ENCODE measurements at regions not wholly inside any gene's neighbourhood (a gene's known extent, or its start where the extent isn't known, plus 50 kb on each side); places are given as distances from the start of the nearest gene placed in this dataset.

DNA sequence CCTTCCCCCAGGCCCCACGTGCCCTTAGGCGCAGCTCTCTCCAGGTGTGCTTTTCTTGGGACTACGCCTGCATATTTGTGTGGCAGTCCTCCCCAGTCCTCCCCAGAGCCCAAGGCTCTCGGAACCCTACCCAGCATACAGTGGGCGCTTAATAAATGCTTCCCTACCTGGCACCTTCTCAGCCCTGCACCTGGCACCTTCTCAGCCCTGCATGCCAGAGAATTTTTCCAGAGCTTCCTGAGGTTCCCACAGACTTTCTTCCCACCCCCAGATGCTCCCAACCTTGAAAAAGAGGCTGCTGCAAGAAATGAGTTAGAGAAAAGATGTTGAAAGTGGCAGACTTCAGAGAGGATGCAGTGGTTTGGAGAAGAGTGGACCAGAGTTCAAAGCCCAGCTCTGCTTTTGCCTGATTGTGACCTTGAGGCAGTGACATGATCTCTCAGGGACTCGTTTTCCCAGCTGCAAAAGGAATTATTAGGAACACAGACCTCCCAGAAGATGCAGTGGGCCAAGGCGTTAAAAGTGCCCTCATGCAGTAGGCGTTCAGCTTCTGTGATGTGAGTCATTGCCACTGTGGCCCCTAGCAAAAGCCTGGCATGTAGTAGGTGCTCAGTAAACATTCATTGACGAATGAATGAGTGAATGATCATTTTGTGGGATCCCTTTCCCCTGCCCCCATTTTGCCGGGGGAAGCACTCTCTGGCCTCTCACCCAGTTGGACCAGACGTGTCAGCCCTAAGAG is 167.2 kb downstream of the PHETA1 start:
- no peak for TF ChIP-seq CTCF (IDR thresholded peaks at IDR 0.05)
- TF ChIP-seq POLR2A (IDR thresholded peaks at IDR 0.05), result no peak
- no peak for TF ChIP-seq EP300 (IDR thresholded peaks at IDR 0.05)

Measured in ovary (tissue), 3 donors.